HG03521 (cell line): ENCODE measurements at regions not wholly inside any gene's neighbourhood (a gene's known extent, or its start where the extent isn't known, plus 50 kb on each side); places are given as distances from the start of the nearest gene placed in this dataset.

Experiments
- ATAC-seq: cut with Tn5 transposase; IDR thresholded peaks from one replicate; pipeline ENCODE4 v1.9.1; 2021; ENCODE audit warnings: mild to moderate bottlenecking, moderate library complexity; ENCODE audit not compliant: unreplicated experiment

GRCh38 chr4:176500894-176501293 lies 181.1 kb downstream of the SPCS3 start:
- ATAC-seq, result no peak

GRCh38 chr4:176504118-176504517 lies 184.4 kb downstream of the SPCS3 start:
- no peak for ATAC-seq

GRCh38 chr4:176507845-176508533 lies 188.2 kb downstream of the SPCS3 start:
- ATAC-seq, result no peak

GRCh38 chr4:176508780-176509331 lies 189.1 kb downstream of the SPCS3 start:
- ATAC-seq, result no peak

GRCh38 chr4:176525576-176525975 lies 205.8 kb downstream of the SPCS3 start:
- no peak for ATAC-seq

- ATAC-seq, result no peak
These were observed 206.9 kb downstream of the SPCS3 start for GRCh38 chr4:176526704-176527103.

- no peak for ATAC-seq
These were observed 209.8 kb downstream of the SPCS3 start for GRCh38 chr4:176529574-176529973.

GRCh38 chr4:176533159-176533558 lies 213.4 kb downstream of the SPCS3 start:
- no peak for ATAC-seq

GRCh38 chr4:176534566-176534965 lies 214.8 kb downstream of the SPCS3 start:
- no peak for ATAC-seq

- ATAC-seq, result no peak
These were observed 218.6 kb downstream of the SPCS3 start for GRCh38 chr4:176538217-176538925.

GRCh38 chr4:176539091-176539784 lies 219.5 kb downstream of the SPCS3 start:
- no peak for ATAC-seq

- ATAC-seq, result no peak
These were observed 220.0 kb downstream of the SPCS3 start for GRCh38 chr4:176539785-176540175.

- ATAC-seq, result no peak
These were observed 221.0 kb downstream of the SPCS3 start for GRCh38 chr4:176540814-176541213.

GRCh38 chr4:176545872-176546271 lies 226.1 kb downstream of the SPCS3 start:
- no peak for ATAC-seq

- no peak for ATAC-seq
These were observed 227.2 kb downstream of the SPCS3 start for GRCh38 chr4:176546975-176547374.

- no peak for ATAC-seq
These were observed 228.8 kb downstream of the SPCS3 start for GRCh38 chr4:176548571-176548970.

- no peak for ATAC-seq
These were observed 229.5 kb downstream of the SPCS3 start for GRCh38 chr4:176549161-176549865.

- no peak for ATAC-seq
These were observed 234.1 kb downstream of the VEGFC start for GRCh38 chr4:176558661-176559060.

GRCh38 chr4:176561368-176561767 lies 231.4 kb downstream of the VEGFC start:
- no peak for ATAC-seq

GRCh38 chr4:176563591-176563990 lies 229.1 kb downstream of the VEGFC start:
- no peak for ATAC-seq

- ATAC-seq, result no peak
These were observed 227.7 kb downstream of the VEGFC start for GRCh38 chr4:176565049-176565448.
